NCI-H2196 treated with DMSO at 0.1 percent for 48 hours (cell line): ENCODE measurements at regions not wholly inside any gene's neighbourhood (a gene's known extent, or its start where the extent isn't known, plus 50 kb on each side); places are given as distances from the start of the nearest gene placed in this dataset.

Experiments
- DNase-seq: peaks from one replicate; lab custom pipeline; 2025; ENCODE audit not compliant: unreplicated experiment; lab: John Stamatoyannopoulos, UW

GRCh38 chr21:43333298-43334062, 93.5 kb downstream of the SIK1 start:
- peak; percentile 24 for DNase-seq

- DNase-seq = no peak
These were observed 94.1 kb downstream of the SIK1 start for GRCh38 chr21:43332861-43333297.

GRCh38 chr21:43331962-43332828, 94.7 kb downstream of the SIK1 start:
- DNase-seq = peak; percentile 64

DNA sequence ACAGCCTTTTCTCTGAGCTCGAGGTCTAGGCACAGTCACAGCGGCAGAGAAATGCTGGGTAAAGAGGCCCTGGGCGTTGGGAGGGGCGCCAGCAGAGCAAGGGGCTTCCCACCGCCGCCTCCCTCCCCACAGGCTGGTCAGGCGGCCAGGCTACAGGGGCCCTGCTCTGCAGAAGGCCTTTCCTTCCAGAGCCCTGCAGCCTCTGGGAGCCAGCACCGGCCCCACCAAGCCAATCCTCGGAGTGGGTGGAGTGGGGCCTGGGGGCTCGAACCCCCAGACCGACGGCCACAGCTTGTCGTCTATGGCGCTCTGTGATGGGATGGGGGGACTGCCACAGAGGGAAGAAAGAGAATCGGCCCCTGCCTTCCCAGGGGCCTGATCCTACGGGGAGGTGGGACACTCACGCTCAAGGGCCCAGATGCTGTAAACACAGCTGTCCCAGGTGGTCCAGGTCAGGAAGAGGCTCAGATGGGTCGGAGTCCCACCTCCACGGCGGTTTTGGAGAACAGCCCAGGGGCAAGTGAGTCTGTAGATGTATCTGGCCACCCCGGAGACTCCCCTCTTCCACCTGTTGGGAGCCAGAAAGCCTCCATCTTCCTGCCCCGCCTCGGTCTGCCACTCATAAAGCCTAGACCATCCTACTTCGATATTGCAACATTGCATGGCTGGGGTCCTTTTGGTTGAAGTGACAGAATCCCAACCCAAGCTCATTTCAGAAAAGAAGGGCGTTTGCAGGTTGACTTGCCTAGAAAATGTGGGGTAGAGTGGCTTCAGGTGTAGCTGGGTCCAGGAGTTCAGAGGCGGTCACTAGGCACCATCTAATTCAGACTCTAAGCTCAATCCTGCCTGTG, 95.6 kb downstream of the SIK1 start:
- DNase-seq = no peak

DNA sequence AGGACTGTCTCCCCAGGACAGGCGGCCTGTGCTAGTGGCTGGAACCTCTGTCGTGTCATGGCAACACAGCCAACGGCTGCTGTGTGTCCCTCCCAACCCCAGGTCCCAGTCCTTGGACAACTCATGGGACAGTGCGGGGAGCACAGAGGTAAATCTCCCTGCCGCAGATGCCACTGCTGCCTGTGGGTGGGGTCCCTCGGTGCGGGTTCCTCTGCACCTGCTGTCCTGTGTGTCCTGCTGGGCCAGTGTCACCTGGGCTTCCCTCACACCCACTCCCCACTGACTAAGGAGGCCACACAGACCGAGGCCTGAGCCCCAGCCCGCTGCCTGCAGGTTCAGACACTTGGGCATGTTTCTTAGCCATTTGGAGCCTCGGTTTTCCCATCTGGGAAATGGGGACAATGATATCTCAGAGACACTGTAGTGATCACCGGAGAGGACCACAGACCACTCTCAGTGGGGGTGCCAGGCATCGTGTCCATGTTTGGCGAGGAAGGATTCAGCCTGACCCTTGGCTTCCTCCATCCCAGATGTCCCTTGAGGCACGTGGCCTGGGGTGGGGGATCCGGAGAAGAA, 96.5 kb downstream of the SIK1 start:
- DNase-seq = no peak

GRCh38 chr21:43329711-43330269, 97.1 kb downstream of the SIK1 start:
- no peak for DNase-seq

- DNase-seq = no peak
These were observed 97.8 kb downstream of the SIK1 start for GRCh38 chr21:43328958-43329691.

DNA sequence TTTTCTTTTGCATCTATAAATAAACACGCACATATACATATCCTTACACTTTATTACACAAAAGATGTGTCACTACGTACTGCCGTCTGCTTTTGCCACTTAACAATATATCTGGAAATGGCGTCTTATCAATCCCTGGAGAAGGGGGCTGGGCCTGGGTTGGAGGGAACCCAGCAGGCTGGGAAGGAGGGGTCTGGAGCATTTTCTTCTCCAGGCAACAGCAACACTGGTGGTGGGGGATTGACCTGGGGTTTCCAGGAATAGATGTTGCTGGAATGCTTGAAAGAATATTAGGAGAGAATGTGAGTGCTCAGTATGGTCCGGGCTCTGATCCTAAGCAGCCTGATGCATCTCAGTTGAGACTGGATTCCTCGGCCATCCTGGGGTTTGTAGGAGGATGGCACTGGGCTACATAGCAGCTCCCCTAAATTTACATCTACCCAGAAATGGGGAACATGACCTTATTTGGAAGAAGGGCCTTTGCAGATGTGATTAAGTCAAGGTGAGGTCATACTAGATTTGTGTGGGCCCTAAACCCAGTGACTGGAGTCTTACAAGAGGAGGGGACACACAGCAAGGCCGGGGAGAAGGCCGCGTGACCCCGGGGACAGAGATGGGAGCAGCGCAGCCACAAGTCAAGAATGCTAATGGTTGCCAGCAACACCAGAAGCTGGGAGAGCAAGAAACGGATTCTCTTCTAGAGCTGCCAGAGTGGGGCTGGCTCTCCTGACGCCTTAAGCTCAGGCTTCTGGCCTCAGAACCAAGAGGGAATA, 98.6 kb downstream of the SIK1 start:
- no peak for DNase-seq

DNA sequence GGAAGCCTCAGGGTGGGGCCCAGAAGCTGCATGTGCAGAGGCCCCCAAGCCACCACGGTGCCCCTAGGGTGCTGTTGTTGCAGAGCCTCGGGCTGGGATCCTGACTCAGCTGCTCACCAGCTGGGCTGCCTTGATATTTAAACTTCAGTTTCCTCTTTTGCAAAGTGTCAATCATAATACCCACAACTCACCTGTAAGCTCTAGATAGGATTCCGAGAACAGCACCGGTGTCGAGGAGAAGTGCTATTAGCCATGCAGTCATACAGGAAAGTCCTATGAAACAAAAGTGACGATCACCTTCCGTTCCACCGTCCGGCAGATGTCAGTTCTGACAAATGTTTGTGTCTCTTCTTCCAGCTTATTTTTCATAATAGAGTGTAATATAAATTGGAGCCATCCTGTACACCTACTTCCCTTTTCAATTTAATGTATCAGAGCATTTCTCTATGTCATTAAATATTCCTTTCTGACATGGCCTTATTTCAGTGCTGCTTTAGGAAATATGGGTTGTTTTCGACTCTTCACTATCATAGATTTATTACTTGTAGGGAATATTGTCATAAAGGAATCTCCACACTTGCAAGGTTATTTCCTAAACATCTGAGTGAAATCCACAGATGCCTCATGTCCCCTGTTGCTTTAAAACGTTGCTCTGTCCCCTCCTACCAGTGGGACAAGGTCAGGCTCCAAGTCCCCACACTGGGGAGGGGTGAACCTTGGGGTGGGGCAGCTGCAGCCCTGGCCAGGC, 100.8 kb downstream of the SIK1 start:
- DNase-seq = no peak

GRCh38 chr21:43325036-43325435, 101.9 kb downstream of the SIK1 start:
- DNase-seq = no peak

DNA sequence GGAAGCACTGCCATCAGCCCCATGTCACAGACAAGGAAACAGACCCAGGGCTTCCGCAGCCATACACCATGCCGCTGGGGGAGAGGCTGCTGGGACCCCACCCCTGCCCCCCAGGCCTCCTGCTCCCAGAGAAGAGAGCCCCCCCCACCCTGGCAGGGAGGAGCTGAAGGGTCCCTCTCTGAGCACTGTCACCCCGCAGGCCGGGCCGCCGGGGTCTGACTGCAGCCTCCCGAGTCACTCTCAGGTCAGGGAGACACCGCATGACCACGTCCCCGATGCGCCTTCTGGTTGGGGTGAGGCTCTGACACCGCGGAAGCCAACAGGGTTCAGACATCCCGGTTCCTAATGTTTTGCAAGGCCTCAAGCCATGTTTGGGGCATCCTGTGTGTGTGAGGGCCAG, 102.3 kb downstream of the SIK1 start:
- no peak for DNase-seq

DNA sequence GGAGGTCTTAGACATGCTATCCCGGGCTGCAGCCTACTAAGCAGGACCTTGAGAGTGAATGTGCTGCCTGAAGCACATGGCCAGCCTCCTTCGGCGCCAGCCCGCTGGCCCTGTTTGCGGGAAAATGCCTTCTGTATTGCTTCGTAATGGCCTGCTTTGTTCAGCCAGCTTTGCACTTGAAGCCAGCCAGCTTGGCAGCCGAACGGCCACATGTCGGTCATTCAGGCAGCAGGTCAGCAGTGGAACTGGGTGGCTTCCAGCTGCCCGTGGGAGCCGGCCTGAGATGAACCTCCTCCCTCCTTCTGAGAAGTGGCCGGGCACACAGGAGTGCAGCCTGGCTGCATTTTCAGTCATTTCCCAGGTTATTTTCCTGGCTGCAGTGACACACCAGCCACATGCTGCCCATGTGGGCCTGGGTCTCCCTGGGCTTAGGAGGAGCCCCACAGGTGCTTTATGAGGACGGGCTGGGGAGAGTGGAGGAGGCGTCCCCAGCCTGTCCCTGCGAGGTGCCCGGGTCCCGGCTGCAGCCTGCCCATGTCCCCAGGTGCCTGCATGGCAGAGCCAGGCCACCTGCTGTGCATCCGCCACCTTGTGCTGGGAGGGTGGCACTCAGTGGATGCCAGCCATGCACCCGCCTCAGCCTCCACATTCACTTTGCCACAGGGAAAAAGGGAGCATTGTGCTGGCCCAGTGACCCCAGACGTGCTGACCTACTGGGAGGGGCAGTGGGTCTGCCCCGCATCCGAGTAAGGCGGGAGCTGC, 103.5 kb downstream of the SIK1 start:
- DNase-seq = peak; percentile 42

DNA sequence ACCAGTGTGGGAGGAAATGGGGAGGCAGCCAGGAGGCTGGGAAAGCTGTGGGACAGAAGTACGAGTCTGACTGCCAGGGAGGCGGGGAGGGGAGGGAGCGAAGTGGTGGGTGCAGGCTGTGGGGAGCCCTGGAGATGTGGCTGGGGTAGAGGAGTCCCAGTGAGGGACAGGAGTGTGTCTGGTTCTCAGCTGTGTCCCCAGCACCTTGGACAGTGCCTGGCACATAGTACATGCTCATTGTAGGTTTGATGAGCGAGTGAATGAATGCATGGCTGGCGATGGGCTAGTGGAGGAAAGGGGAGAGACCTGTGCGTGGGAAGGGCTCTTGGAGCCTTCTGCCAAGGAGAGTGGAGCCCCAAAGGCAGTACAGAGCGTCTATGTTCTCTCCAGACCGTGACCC, 104.1 kb downstream of the SIK1 start:
- no peak for DNase-seq

GRCh38 chr21:43322311-43322710, 104.6 kb downstream of the SIK1 start:
- DNase-seq = no peak

DNA sequence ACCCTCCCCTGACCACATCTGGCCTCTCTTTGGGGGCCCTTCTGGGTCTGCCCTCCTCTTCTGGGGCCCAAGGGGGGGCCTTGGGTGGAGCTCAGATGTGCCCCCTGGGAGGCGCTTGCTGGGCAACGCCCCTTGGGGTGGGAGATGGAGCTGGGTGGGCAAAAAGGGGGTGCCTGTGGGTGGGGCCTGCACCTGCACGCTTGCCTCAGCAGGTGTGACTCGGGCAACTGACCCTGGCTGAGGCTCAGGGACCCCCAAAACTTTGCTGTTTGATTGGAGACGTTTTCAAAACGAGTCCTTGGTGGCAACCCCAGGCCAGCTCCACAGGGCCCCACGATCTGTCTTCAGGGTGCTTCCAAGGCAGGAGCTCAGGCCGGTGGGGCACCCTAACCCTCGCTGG, 105.3 kb downstream of the SIK1 start:
- DNase-seq = no peak

DNA sequence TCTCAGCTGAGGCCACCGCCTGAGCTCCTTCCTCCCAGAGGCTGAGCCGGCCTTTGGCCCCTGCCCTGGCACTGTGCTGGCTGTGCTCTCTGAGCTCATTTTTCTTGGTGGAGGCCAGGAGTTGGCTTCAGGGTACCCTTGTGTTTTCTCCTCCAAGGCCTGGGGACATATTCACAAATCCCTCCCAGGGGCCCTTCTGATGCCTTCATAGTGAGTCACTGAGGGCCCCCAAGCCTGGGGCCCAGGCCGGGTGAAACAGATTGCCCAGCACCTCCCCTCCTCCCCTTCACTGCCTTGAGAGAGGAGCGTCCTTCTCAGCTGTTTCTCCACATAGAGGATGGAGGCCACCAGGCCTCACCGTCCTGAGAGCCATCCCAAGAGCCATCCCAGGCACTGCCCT, 105.8 kb downstream of the SIK1 start:
- DNase-seq = no peak

DNA sequence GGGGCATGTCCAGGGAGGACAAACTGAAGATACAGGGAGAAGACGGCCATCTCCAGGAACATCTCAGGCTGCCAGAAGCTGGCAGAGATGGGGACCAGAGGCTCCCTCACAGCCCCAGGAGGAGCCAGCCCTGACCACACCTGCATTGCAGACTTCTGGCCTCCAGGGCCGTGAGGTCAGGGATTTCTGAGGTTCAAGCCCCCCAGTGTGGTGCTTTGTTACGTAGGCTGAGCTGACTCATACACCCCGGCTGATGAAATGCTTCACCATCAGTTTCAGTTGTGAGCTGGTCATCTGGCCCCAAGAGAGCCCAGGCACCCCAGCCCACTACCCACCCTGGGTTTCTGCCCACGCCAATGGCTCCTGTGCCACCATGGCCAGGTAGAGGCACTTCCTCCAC, 106.4 kb downstream of the SIK1 start:
- DNase-seq = no peak
